HFFc6 (cell line): ENCODE measurements at regions not wholly inside any gene's neighbourhood (a gene's known extent, or its start where the extent isn't known, plus 50 kb on each side); places are given as distances from the start of the nearest gene placed in this dataset.

ENCODE experiments used
- DNase-seq: peaks from one replicate; pipeline ENCODE4 v3.0.0-alpha.2; 2018
- H3K27ac Mint-ChIP-seq: 2 replicates; pipeline ENCODE4 v1.8.0; 2020; ENCODE audit warnings: mild to moderate bottlenecking, mixed read lengths
- H3K27me3 Mint-ChIP-seq: 2 replicates; pipeline ENCODE4 v1.8.0; 2021; ENCODE audit warnings: mild to moderate bottlenecking, moderate library complexity, mixed read lengths; ENCODE audit not compliant: insufficient read depth
- H3K36me3 Mint-ChIP-seq: 2 replicates; pipeline ENCODE4 v1.8.0; 2021; ENCODE audit warnings: low read depth, mixed read lengths
- H3K4me1 Mint-ChIP-seq: 2 replicates; pipeline ENCODE4 v1.8.0; 2020; ENCODE audit warnings: low read depth, mixed read lengths
- H3K4me3 Mint-ChIP-seq: 2 replicates; pipeline ENCODE4 v1.8.0; 2020; ENCODE audit warnings: mild to moderate bottlenecking, moderate library complexity, mixed read lengths
- H3K9me3 Mint-ChIP-seq: 2 replicates; pipeline ENCODE4 v1.8.0; 2020; ENCODE audit warnings: mild to moderate bottlenecking, mixed read lengths
- CTCF ChIP-seq: fragments of 200-600 bp; sonication (generic); IDR thresholded peaks from 2 replicates; pipeline ENCODE4 v1.5.0; 2021; ENCODE audit warnings: antibody characterized with exemption, mild to moderate bottlenecking

GRCh38 chr15:48040166-48040817, 80.5 kb upstream of the SLC24A5 start:
- Mint-ChIP-seq H3K4me3 (no peak overlapping the region), H3K9me3 (no peaks in the 10 kb centered on the region), H3K27me3 (no peaks in the 10 kb centered on the region; the same call in none of the 2 replicates), H3K36me3 (no peaks in the 10 kb centered on the region), H3K27ac (no peak overlapping the region), H3K4me1 (no peaks in the 10 kb centered on the region)
- TF ChIP-seq CTCF = no peak
- no peak for DNase-seq

GRCh38 chr15:48041454-48041853, 79.3 kb upstream of the SLC24A5 start:
- Mint-ChIP-seq H3K27ac (no peak overlapping the region), H3K27me3 (no peaks in the 10 kb centered on the region; the same call in 1 of the 2 replicates), H3K36me3 (no peaks in the 10 kb centered on the region), H3K4me1 (no peaks in the 10 kb centered on the region), H3K9me3 (no peaks in the 10 kb centered on the region), H3K4me3 (no peak overlapping the region)
- DNase-seq = no peak
- no peak for TF ChIP-seq CTCF

GRCh38 chr15:48046813-48047438, 73.9 kb upstream of the SLC24A5 start:
- Mint-ChIP-seq H3K27me3 (no peaks in the 10 kb centered on the region; the same call in 1 of the 2 replicates), H3K4me1 (no peaks in the 10 kb centered on the region), H3K36me3 (no peaks in the 10 kb centered on the region), H3K27ac (no peak overlapping the region), H3K9me3 (no peaks in the 10 kb centered on the region), H3K4me3 (no peak overlapping the region)
- TF ChIP-seq CTCF = no peak
- DNase-seq = no peak

- no peak for DNase-seq
- H3K9me3 Mint-ChIP-seq = no peaks in the 10 kb centered on the region
- H3K4me3 Mint-ChIP-seq = no peak overlapping the region
- H3K27me3 Mint-ChIP-seq = no peaks in the 10 kb centered on the region; the same call in 1 of the 2 replicates
- H3K4me1 Mint-ChIP-seq = no peaks in the 10 kb centered on the region
- TF ChIP-seq CTCF = no peak
- H3K27ac Mint-ChIP-seq = no peak overlapping the region
- no peaks in the 10 kb centered on the region for H3K36me3 Mint-ChIP-seq
These were observed 71.1 kb upstream of the SLC24A5 start for GRCh38 chr15:48049736-48050135.

GRCh38 chr15:48052946-48053345, 67.8 kb upstream of the SLC24A5 start:
- TF ChIP-seq CTCF = no peak
- DNase-seq = no peak
- no peaks in the 10 kb centered on the region for H3K36me3 Mint-ChIP-seq
- no peaks in the 10 kb centered on the region for H3K9me3 Mint-ChIP-seq
- H3K4me1 Mint-ChIP-seq = no peaks in the 10 kb centered on the region
- H3K27me3 Mint-ChIP-seq = peaks cover 2% of the 10 kb centered on the region
- no peak overlapping the region for H3K4me3 Mint-ChIP-seq
- H3K27ac Mint-ChIP-seq = no peak overlapping the region
